Hematopoietic multipotent progenitor cell treated with erythropoietin and hydrocortisone succinate and interleukin-3 and kit ligand, for 15 days (in vitro differentiated cells): ENCODE measurements at regions not wholly inside any gene's neighbourhood (a gene's known extent, or its start where the extent isn't known, plus 50 kb on each side); places are given as distances from the start of the nearest gene placed in this dataset.
"Not testable (repeated sequence)": the region's sequence is repeated elsewhere in the genome, so short reads cannot be mapped to it uniquely, and the experiment has no call there.

ENCODE experiments used
- DNase-seq: peaks from one replicate; pipeline ENCODE4 v3.0.0-alpha.2; 2015; ENCODE audit warnings: low spot score

GRCh38 chr5:116945613-116946382 lies 371.2 kb upstream of the SEMA6A start:
- DNase-seq: not testable (repeated sequence)

GRCh38 chr5:116944183-116944582 lies 369.6 kb upstream of the SEMA6A start:
- DNase-seq: no peak

- no peak for DNase-seq
Measured at GRCh38 chr5:116942622-116943021, 368.0 kb upstream of the SEMA6A start.

- no peak for DNase-seq
Measured at GRCh38 chr5:116939641-116940040, 365.0 kb upstream of the SEMA6A start.

- DNase-seq: no peak
Measured at GRCh38 chr5:116938488-116938887, 363.9 kb upstream of the SEMA6A start.

GRCh38 chr5:116935561-116936162 lies 361.0 kb upstream of the SEMA6A start:
- no peak for DNase-seq

- DNase-seq: no peak
Measured at GRCh38 chr5:116930616-116931015, 356.0 kb upstream of the SEMA6A start.

- DNase-seq: no peak
Measured at GRCh38 chr5:116923344-116923743, 348.7 kb upstream of the SEMA6A start.

- DNase-seq: no peak
Measured at GRCh38 chr5:116922532-116922931, 347.9 kb upstream of the SEMA6A start.

- no peak for DNase-seq
Measured at GRCh38 chr5:116914869-116915504, 340.4 kb upstream of the SEMA6A start.

- DNase-seq: no peak
Measured at GRCh38 chr5:116912221-116912620, 337.6 kb upstream of the SEMA6A start.

- no peak for DNase-seq
Measured at GRCh38 chr5:116911074-116911473, 336.5 kb upstream of the SEMA6A start.

- DNase-seq: no peak
Measured at GRCh38 chr5:116908537-116908936, 333.9 kb upstream of the SEMA6A start.

GRCh38 chr5:116905885-116906284 lies 331.3 kb upstream of the SEMA6A start:
- no peak for DNase-seq

GRCh38 chr5:116900793-116901192 lies 326.2 kb upstream of the SEMA6A start:
- no peak for DNase-seq

GRCh38 chr5:116898917-116899316 lies 324.3 kb upstream of the SEMA6A start:
- DNase-seq: no peak

GRCh38 chr5:116897291-116897690 lies 322.7 kb upstream of the SEMA6A start:
- DNase-seq: no peak

- DNase-seq: no peak
Measured at GRCh38 chr5:116896001-116896400, 321.4 kb upstream of the SEMA6A start.

- no peak for DNase-seq
Measured at GRCh38 chr5:116892993-116893392, 318.4 kb upstream of the SEMA6A start.

- no peak for DNase-seq
Measured at GRCh38 chr5:116887104-116887503, 312.5 kb upstream of the SEMA6A start.

GRCh38 chr5:116885825-116886224 lies 311.2 kb upstream of the SEMA6A start:
- DNase-seq: no peak

GRCh38 chr5:116883875-116884274 lies 309.3 kb upstream of the SEMA6A start:
- DNase-seq: no peak

- no peak for DNase-seq
Measured at GRCh38 chr5:116881921-116882531, 307.4 kb upstream of the SEMA6A start.
